H9 (cell line): ENCODE measurements at regions not wholly inside any gene's neighbourhood (a gene's known extent, or its start where the extent isn't known, plus 50 kb on each side); places are given as distances from the start of the nearest gene placed in this dataset.

ENCODE experiments used
- DNase-seq: peaks from one replicate; pipeline ENCODE4 v3.0.0-alpha.2; 2017
- H2AFZ ChIP-seq: one replicate; pipeline ENCODE4 v1.6.1; 2013; ENCODE audit warnings: mild to moderate bottlenecking, low read length, control low read depth, moderate library complexity
- H2AK5ac ChIP-seq: 2 replicates; pipeline ENCODE4 v1.6.1; 2013; ENCODE audit warnings: low read length, control low read depth, mixed read lengths; ENCODE audit not compliant: insufficient read length
- H2BK120ac ChIP-seq: one replicate; pipeline ENCODE4 v1.6.1; 2013; ENCODE audit warnings: low read depth, mild to moderate bottlenecking, low read length, control low read depth, inconsistent platforms; ENCODE audit not compliant: poor library complexity, severe bottlenecking
- H2BK12ac ChIP-seq: 2 replicates; pipeline ENCODE4 v1.6.1; 2013; ENCODE audit warnings: low read length, control low read depth, mixed read lengths, low read depth; ENCODE audit not compliant: insufficient read length
- H2BK15ac ChIP-seq: 2 replicates; pipeline ENCODE4 v1.6.1; 2013; ENCODE audit warnings: low read depth, low read length, control low read depth
- H2BK20ac ChIP-seq: one replicate; pipeline ENCODE4 v1.6.1; 2013; ENCODE audit warnings: low read depth, mild to moderate bottlenecking, low read length, control low read depth, inconsistent platforms; ENCODE audit not compliant: poor library complexity, severe bottlenecking
- H2BK5ac ChIP-seq: 2 replicates; pipeline ENCODE4 v1.6.1; 2013; ENCODE audit warnings: low read length, control low read depth, mixed read lengths; ENCODE audit not compliant: insufficient read length
- H3K14ac ChIP-seq: 2 replicates; pipeline ENCODE4 v1.6.1; 2013; ENCODE audit warnings: low read length, control low read depth; ENCODE audit not compliant: insufficient read depth
- H3K18ac ChIP-seq: 2 replicates; pipeline ENCODE4 v1.6.1; 2013; ENCODE audit warnings: low read depth, mild to moderate bottlenecking, mixed read lengths, low read length, control low read depth; ENCODE audit not compliant: insufficient read length
- H3K23ac ChIP-seq: 2 replicates; pipeline ENCODE4 v1.6.1; 2013; ENCODE audit warnings: low read length, control low read depth, mixed read lengths, low read depth; ENCODE audit not compliant: insufficient read length
- H3K23me2 ChIP-seq: 2 replicates; pipeline ENCODE4 v1.6.1; 2013; ENCODE audit warnings: low read depth, mild to moderate bottlenecking, mixed read lengths, low read length, control low read depth; ENCODE audit not compliant: insufficient read length, poor library complexity, severe bottlenecking
- H3K27ac ChIP-seq: 2 replicates; pipeline ENCODE4 v1.5.1; 2013; ENCODE audit warnings: low read length, control low read depth, mixed read lengths, low read depth; ENCODE audit not compliant: insufficient read length
- H3K27me3 ChIP-seq: 2 replicates; pipeline ENCODE4 v1.6.1; 2013; ENCODE audit warnings: low read length, control low read depth, inconsistent platforms; ENCODE audit not compliant: insufficient read depth
- H3K4ac ChIP-seq: 2 replicates; pipeline ENCODE4 v1.6.1; 2013; ENCODE audit warnings: low read depth, mild to moderate bottlenecking, control low read depth, inconsistent platforms, low read length, moderate library complexity
- H3K4me1 ChIP-seq: 2 replicates; pipeline ENCODE4 v1.6.1; 2013; ENCODE audit warnings: low read length, control low read depth, inconsistent platforms; ENCODE audit not compliant: insufficient read depth
- H3K4me2 ChIP-seq: 2 replicates; pipeline ENCODE4 v1.6.1; 2013; ENCODE audit warnings: low read length, control low read depth, mixed read lengths; ENCODE audit not compliant: insufficient read length, insufficient read depth
- H3K56ac ChIP-seq: 2 replicates; pipeline ENCODE4 v1.6.1; 2013; ENCODE audit warnings: low read depth, mild to moderate bottlenecking, mixed read lengths, low read length, control low read depth; ENCODE audit not compliant: insufficient read length
- H3K79me1 ChIP-seq: 2 replicates; pipeline ENCODE4 v1.6.1; 2013; ENCODE audit warnings: low read depth, mild to moderate bottlenecking, moderate library complexity, low read length, control low read depth, inconsistent platforms; ENCODE audit not compliant: insufficient read depth, poor library complexity, severe bottlenecking
- H3K79me2 ChIP-seq: 2 replicates; pipeline ENCODE4 v1.6.1; 2013; ENCODE audit warnings: low read length, control low read depth, inconsistent platforms; ENCODE audit not compliant: insufficient read depth
- H3K9ac ChIP-seq: 2 replicates; pipeline ENCODE4 v1.6.1; 2013; ENCODE audit warnings: low read length, control low read depth, mixed read lengths; ENCODE audit not compliant: insufficient read length; ENCODE audit errors: extremely low read depth
- H3K9me3 ChIP-seq: one replicate; pipeline ENCODE4 v1.6.1; 2013; ENCODE audit warnings: low read depth, low read length, inconsistent platforms; ENCODE audit not compliant: control insufficient read depth
- H3T11ph ChIP-seq: one replicate; pipeline ENCODE4 v1.6.1; 2013; ENCODE audit warnings: mild to moderate bottlenecking, low read length, control low read depth, inconsistent platforms
- H4K20me1 ChIP-seq: one replicate; pipeline ENCODE4 v1.6.1; 2013; ENCODE audit not compliant: control insufficient read depth, insufficient read length, insufficient read depth
- H4K5ac ChIP-seq: 2 replicates; pipeline ENCODE4 v1.6.1; 2013; ENCODE audit warnings: low read depth, mild to moderate bottlenecking, mixed read lengths, low read length, control low read depth; ENCODE audit not compliant: insufficient read length
- H4K8ac ChIP-seq: replicated peaks from 2 replicates; pipeline ENCODE4 v1.6.1; 2013; ENCODE audit warnings: low read length, control low read depth, mixed read lengths, low read depth; ENCODE audit not compliant: insufficient read length
- H4K91ac ChIP-seq: 2 replicates; pipeline ENCODE4 v1.6.1; 2013; ENCODE audit warnings: low read depth, mild to moderate bottlenecking, moderate library complexity, mixed read lengths, low read length, control low read depth; ENCODE audit not compliant: insufficient read length
- H3K27ac Mint-ChIP-seq, 3 experiments: 2 replicates in 2 of 3; 3 replicates in 1 of 3; pipeline ENCODE4 v1.8.0; 2020 to 2021; ENCODE audit warnings: mixed read lengths in 3 of 3, mild to moderate bottlenecking in 1 of 3, moderate library complexity in 1 of 3
- H3K27me3 Mint-ChIP-seq: 2 replicates; pipeline ENCODE4 v1.8.0; 2021; ENCODE audit warnings: low read depth, mild to moderate bottlenecking, moderate library complexity, mixed read lengths
- H3K36me3 Mint-ChIP-seq, 3 experiments: 2 replicates in 2 of 3; 3 replicates in 1 of 3; pipeline ENCODE4 v1.8.0; 2020 to 2021; ENCODE audit warnings: low read depth in 3 of 3, mixed read lengths in 3 of 3; ENCODE audit not compliant: insufficient read depth in 1 of 3
- H3K4me1 Mint-ChIP-seq, 2 experiments: 2 replicates each; pipeline ENCODE4 v1.8.0; 2020; ENCODE audit warnings: mixed read lengths in 2 of 2
- H3K4me3 Mint-ChIP-seq, 2 experiments: 2 replicates in 1 of 2; 3 replicates in 1 of 2; pipeline ENCODE4 v1.8.0; 2020 to 2021; ENCODE audit warnings: mild to moderate bottlenecking in 2 of 2, mixed read lengths in 2 of 2, moderate library complexity in 1 of 2
- H3K9me3 Mint-ChIP-seq, 2 experiments: 2 replicates in 1 of 2; 3 replicates in 1 of 2; pipeline ENCODE4 v1.8.0; 2020; ENCODE audit warnings: mild to moderate bottlenecking in 2 of 2, mixed read lengths in 2 of 2, moderate library complexity in 1 of 2
- CTCF ChIP-seq: fragments of 200-600 bp; sonication (generic); conservative IDR thresholded peaks from 3 replicates; pipeline ENCODE4 v1.8.0; 2021; ENCODE audit warnings: antibody characterized with exemption, mild to moderate bottlenecking
- WGBS: extraction: QIAGEN DNeasy Blood & Tissue Kit; methylation state at CpG from one replicate; pipeline ENCODE4 v1.1.7; 2013; ENCODE audit warnings: missing lambda C conversion rate, low lambda C conversion rate, mixed read lengths; ENCODE audit not compliant: insufficient read length; ENCODE audit errors: extremely low coverage; 5-methylcytosine and 5-hydroxymethylcytosine counted together

GRCh38 chr15:87557881-87558280, 698.7 kb downstream of the NTRK3 start:
- no peak overlapping the region for H3K14ac ChIP-seq
- no peak overlapping the region for H3T11ph ChIP-seq
- H4K8ac ChIP-seq = no peak overlapping the region
- no peak overlapping the region for H3K27ac ChIP-seq
- H3K9me3 Mint-ChIP-seq = peaks cover 4 to 9% of the 10 kb centered on the region in 2 experiments; a peak in 4 of 5 replicates
- H3K4me1 Mint-ChIP-seq = no peaks in the 10 kb centered on the region
- no peaks in the 10 kb centered on the region for H3K9me3 ChIP-seq
- H2BK5ac ChIP-seq = no peak overlapping the region
- no peaks in the 10 kb centered on the region for H3K79me1 ChIP-seq
- WGBS = no CpG with 5 or more reads among the region's 1 CpG
- no peak overlapping the region for H2BK120ac ChIP-seq
- no peak for TF ChIP-seq CTCF
- H3K27me3 Mint-ChIP-seq = peaks cover 2% of the 10 kb centered on the region; the same call in 1 of the 2 replicates
- no peak overlapping the region for H3K4me2 ChIP-seq
- no peak overlapping the region for H4K5ac ChIP-seq
- no peak overlapping the region for H2BK20ac ChIP-seq
- no peaks in the 10 kb centered on the region for H3K23me2 ChIP-seq
- H3K4me1 ChIP-seq = no peaks in the 10 kb centered on the region
- no peak overlapping the region for H2BK12ac ChIP-seq
- H3K56ac ChIP-seq = no peak overlapping the region
- H3K23ac ChIP-seq = no peak overlapping the region
- no peak overlapping the region for H3K18ac ChIP-seq
- no peaks in the 10 kb centered on the region for H3K36me3 Mint-ChIP-seq
- H2AK5ac ChIP-seq = no peak overlapping the region
- no peaks in the 10 kb centered on the region for H3K79me2 ChIP-seq
- H2AFZ ChIP-seq = no peak overlapping the region
- H3K9ac ChIP-seq = no peak overlapping the region
- H3K27ac Mint-ChIP-seq = no peak overlapping the region; a peak in 1 of 7 replicates
- H4K91ac ChIP-seq = no peak overlapping the region
- no peaks in the 10 kb centered on the region for H4K20me1 ChIP-seq
- H3K4ac ChIP-seq = no peak overlapping the region
- H3K27me3 ChIP-seq = no peaks in the 10 kb centered on the region
- no peak overlapping the region for H3K4me3 Mint-ChIP-seq
- DNase-seq = no peak
- no peak overlapping the region for H2BK15ac ChIP-seq
